NT2/D1 (cell line): ENCODE measurements at regions not wholly inside any gene's neighbourhood (a gene's known extent, or its start where the extent isn't known, plus 50 kb on each side); places are given as distances from the start of the nearest gene placed in this dataset.

Source experiments
- DNase-seq: peaks from one replicate; pipeline ENCODE4 v3.0.0-alpha.2; 2011; ENCODE audit warnings: low read depth, low spot score
- H3K27me3 ChIP-seq: 2 replicates; pipeline ENCODE4 v1.6.0; 2011; ENCODE audit warnings: mild to moderate bottlenecking; ENCODE audit not compliant: insufficient read length, insufficient read depth
- H3K36me3 ChIP-seq: 2 replicates; pipeline ENCODE4 v1.6.1; 2011; ENCODE audit warnings: mild to moderate bottlenecking, low read length, mixed read lengths; ENCODE audit not compliant: insufficient read depth, insufficient read length
- H3K4me1 ChIP-seq: 2 replicates; pipeline ENCODE4 v1.5.1; 2011; ENCODE audit not compliant: insufficient read depth, insufficient read length
- H3K4me3 ChIP-seq: 2 replicates; pipeline ENCODE4 v1.5.1; 2011; ENCODE audit warnings: low read depth; ENCODE audit not compliant: insufficient read length
- H3K9ac ChIP-seq: 2 replicates; pipeline ENCODE4 v1.6.0; 2011; ENCODE audit warnings: low read depth; ENCODE audit not compliant: insufficient read length
- H3K9me3 ChIP-seq: 2 replicates; pipeline ENCODE4 v1.5.1; 2011; ENCODE audit warnings: mild to moderate bottlenecking, low read length; ENCODE audit not compliant: insufficient read depth
- SUZ12 ChIP-seq: IDR thresholded peaks from 2 replicates; pipeline ENCODE4 v1.6.1; 2011; ENCODE audit not compliant: insufficient read length, insufficient read depth; ENCODE audit errors: extremely low read depth
- YY1 ChIP-seq: IDR thresholded peaks from 2 replicates; pipeline ENCODE4 v1.6.1; 2011; ENCODE audit not compliant: insufficient read length, insufficient read depth
- ZNF274 ChIP-seq: IDR thresholded peaks from 2 replicates; pipeline ENCODE4 v1.6.1; 2011; ENCODE audit warnings: mild to moderate bottlenecking, low read depth, low read length

DNA sequence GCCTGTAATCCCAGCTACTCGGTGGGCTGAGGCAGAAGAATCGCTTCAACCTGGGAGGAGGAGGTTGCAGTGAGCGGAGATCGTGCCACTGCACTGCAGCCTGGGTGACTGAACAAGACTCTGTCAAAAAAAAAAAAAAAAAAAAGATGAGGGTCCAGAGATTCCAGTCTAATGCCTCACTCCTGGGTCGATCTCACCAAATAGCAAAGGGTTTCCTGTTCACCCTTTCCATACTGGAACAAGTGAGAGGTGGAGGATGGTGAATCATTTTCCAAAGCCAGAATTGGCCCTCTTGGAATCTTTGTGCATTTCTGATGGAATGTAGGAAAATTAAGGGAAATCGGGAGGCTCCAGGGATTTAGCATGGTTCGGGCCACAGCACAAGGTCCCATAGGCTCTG lies 58.1 kb upstream of the ZNF648 start:
- Histone ChIP-seq H3K4me1 (no peaks in the 10 kb centered on the region), H3K9ac (no peak overlapping the region), H3K27me3 (no peaks in the 10 kb centered on the region), H3K36me3 (no peaks in the 10 kb centered on the region), H3K4me3 (no peak overlapping the region), H3K9me3 (no peaks in the 10 kb centered on the region)
- DNase-seq, result no peak
- TF ChIP-seq ZNF274, result no peak
- no peak for TF ChIP-seq YY1
- no peak for TF ChIP-seq SUZ12

DNA sequence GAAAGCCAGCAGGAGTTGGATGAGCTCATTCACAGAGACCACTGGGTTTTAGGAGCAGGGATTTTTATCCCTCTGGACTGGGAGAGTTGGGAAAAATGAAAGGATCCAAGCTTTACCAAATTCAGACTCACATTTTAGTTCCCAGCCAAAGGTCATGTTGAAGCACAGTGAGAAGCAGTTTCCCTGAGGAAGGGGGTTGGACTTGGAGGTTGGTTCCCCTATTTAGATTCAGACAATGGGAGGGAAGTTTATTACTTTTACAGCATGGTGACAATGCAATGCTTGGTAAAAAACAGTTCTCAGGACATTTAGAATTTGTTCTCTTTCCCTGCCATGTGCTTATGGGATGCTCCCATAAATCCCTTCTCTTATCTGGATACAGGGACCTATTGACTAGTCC lies 57.3 kb upstream of the ZNF648 start:
- no peak for DNase-seq
- Histone ChIP-seq H3K27me3 (no peaks in the 10 kb centered on the region), H3K4me3 (no peak overlapping the region), H3K9me3 (no peaks in the 10 kb centered on the region), H3K36me3 (no peaks in the 10 kb centered on the region), H3K9ac (no peak overlapping the region), H3K4me1 (no peaks in the 10 kb centered on the region)
- TF ChIP-seq YY1, result no peak
- no peak for TF ChIP-seq ZNF274
- no peak for TF ChIP-seq SUZ12

DNA sequence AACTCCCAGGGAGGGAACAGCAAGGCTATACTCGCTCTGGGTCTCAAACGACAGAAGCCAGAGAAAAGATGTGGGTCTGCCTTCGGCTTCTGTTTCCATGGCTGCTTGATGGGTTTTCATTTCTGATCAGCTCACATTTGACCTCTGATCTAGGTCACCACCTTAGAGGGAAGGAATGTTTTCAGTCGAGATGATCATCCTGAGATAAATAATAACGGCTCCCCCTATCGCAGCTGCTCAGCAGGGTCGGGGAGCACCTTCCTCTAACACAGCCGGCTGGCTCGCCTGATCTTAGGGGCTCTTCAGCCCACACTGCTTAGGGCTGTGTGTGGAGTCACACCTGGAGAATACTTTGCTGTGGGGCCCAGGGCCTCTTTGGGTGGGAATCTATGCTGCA lies 53.1 kb upstream of the ZNF648 start:
- Histone ChIP-seq H3K4me1 (no peaks in the 10 kb centered on the region), H3K36me3 (no peaks in the 10 kb centered on the region), H3K9me3 (no peaks in the 10 kb centered on the region), H3K4me3 (no peak overlapping the region), H3K27me3 (no peaks in the 10 kb centered on the region), H3K9ac (no peak overlapping the region)
- TF ChIP-seq ZNF274 (no peak), YY1 (no peak), SUZ12 (no peak)
- no peak for DNase-seq

DNA sequence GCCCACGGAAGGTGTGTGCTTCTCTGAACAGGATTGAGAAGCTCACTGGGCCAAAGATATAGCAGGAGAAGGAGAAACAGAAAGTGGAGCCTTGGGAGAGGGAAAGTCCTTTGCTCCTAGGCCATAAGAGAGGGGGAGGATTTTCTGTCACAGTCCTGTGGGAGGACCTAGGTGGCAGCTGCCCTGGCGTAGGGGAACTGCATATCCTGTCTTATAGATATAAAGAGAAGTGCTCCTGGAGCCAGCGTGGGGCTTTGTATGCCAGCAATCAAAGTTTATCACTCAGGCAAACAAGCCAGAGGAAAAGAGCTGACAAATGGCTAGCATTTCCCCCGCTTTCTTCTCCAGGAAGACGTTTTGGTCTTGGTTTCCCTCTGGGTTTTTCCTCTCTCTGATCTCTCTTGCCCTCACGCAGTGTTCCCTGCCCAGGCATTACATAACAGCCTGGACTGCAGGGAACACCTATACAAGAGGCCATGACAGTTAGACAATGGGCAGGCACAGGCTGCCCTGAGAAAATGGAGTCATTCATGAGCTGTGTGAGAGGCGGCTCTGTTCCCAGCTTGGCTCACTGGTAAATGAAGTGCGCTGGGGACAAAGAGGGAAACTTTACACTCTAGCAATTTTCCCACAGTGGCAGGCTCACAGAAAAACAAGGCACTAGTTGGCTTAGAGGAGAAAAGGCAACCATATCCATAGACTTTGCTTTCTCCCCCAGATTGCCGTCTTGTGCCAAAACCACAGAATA lies 52.5 kb upstream of the ZNF648 start:
- Histone ChIP-seq H3K27me3 (no peaks in the 10 kb centered on the region), H3K4me1 (no peaks in the 10 kb centered on the region), H3K9ac (no peak overlapping the region), H3K4me3 (no peak overlapping the region), H3K36me3 (no peaks in the 10 kb centered on the region), H3K9me3 (no peaks in the 10 kb centered on the region)
- no peak for TF ChIP-seq ZNF274
- TF ChIP-seq YY1, result no peak
- TF ChIP-seq SUZ12, result no peak
- DNase-seq, result no peak

DNA sequence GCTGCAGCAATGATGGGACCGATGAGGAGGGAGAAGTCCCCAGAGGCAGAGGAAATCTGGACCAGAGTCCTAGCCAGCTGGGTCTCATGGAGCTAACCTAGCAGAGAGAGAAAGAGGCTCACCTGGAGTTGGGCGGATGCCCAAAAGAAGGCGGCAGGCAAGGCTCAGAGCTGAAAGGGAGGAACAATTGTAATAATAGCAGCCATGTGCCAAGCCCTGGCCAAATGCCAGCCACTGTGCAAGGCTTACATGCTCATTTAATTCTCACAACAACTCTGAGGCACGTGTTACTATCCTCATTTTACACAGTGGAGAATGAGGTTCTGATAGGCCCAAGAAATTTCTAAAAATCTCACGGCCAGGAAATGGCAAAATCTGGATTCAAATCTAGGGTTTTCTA lies 50.0 kb upstream of the ZNF648 start:
- no peak overlapping the region for H3K9ac ChIP-seq
- peaks cover 10% of the 10 kb centered on the region for H3K9me3 ChIP-seq
- no peaks in the 10 kb centered on the region for H3K27me3 ChIP-seq
- H3K4me3 ChIP-seq, result no peak overlapping the region
- no peak for TF ChIP-seq SUZ12
- TF ChIP-seq ZNF274, result no peak
- TF ChIP-seq YY1, result no peak
- H3K36me3 ChIP-seq, result no peaks in the 10 kb centered on the region
- no peaks in the 10 kb centered on the region for H3K4me1 ChIP-seq
- DNase-seq, result no peak
